ENCODE measurements at regions not wholly inside any gene's neighbourhood (a gene's known extent, or its start where the extent isn't known, plus 50 kb on each side); places are given as distances from the start of the nearest gene placed in this dataset.

GRCh38 chr18:42168907-42169306 lies 213.9 kb downstream of the PIK3C3 start:
- no peak for TF ChIP-seq CTCF (IDR thresholded peaks at IDR 0.05 in 8 of 11, conservative IDR thresholded peaks at IDR 0.05 in 3 of 11)
- TF ChIP-seq POLR2A (IDR thresholded peaks at IDR 0.05), result no peak
- TF ChIP-seq POLR2AphosphoS5 (IDR thresholded peaks at IDR 0.05), result no peak

Measured in spleen (tissue), 7 donors.